Suprapubic skin (tissue), 4 donors: ENCODE measurements at regions not wholly inside any gene's neighbourhood (a gene's known extent, or its start where the extent isn't known, plus 50 kb on each side); places are given as distances from the start of the nearest gene placed in this dataset.

Experiments
- DNase-seq, 2 donors: peaks; one replicate each; pipeline ENCODE4 v3.0.0-alpha.2; 2019; ENCODE audit warnings: low spot score in 2 of 2
- H3K27ac ChIP-seq: fragments of 200-600 bp; sonication (generic); one replicate; pipeline ENCODE4 v1.5.1; 2019
- H3K27me3 ChIP-seq: fragments of 200-600 bp; sonication (generic); one replicate; pipeline ENCODE4 v1.5.1; 2019
- H3K36me3 ChIP-seq: fragments of 200-600 bp; sonication (generic); one replicate; pipeline ENCODE4 v1.5.1; 2019
- H3K4me1 ChIP-seq: fragments of 200-600 bp; sonication (generic); one replicate; pipeline ENCODE4 v1.5.1; 2019
- H3K4me3 ChIP-seq: fragments of 200-600 bp; sonication (generic); one replicate; pipeline ENCODE4 v1.5.1; 2019; ENCODE audit warnings: mild to moderate bottlenecking
- H3K9me3 ChIP-seq: fragments of 200-600 bp; sonication (generic); one replicate; pipeline ENCODE4 v1.5.1; 2019
- EP300 ChIP-seq: sonication (generic); formaldehyde crosslinking; IDR thresholded peaks from one replicate; pipeline ENCODE4 v1.6.1; 2017; ENCODE audit warnings: antibody characterized with exemption
- POLR2A ChIP-seq, 2 donors: fragments of 450-650 bp; IDR thresholded peaks; one replicate each; pipeline ENCODE4 v1.6.1; 2017; ENCODE audit warnings: antibody characterized with exemption in 2 of 2, mild to moderate bottlenecking in 2 of 2, moderate library complexity in 2 of 2
- POLR2AphosphoS5 ChIP-seq, 3 donors: sonication (generic); formaldehyde crosslinking; IDR thresholded peaks; one replicate each; pipeline ENCODE4 v1.6.1; 2017; ENCODE audit warnings: antibody characterized with exemption in 3 of 3
- WGBS: methylation state at CpG from one replicate; pipeline ENCODE4 v1.1.5; 2018; 5-methylcytosine and 5-hydroxymethylcytosine counted together
- TF ChIP-seq, protein P1 (sequence below), 2 donors: fragments of 200-600 bp in 1 of 2; fragments of 450-650 bp in 1 of 2; sonication (generic) in 1 of 2; IDR thresholded peaks; one replicate each; pipeline ENCODE4 v1.5.1; 2016 to 2019; ENCODE audit warnings: antibody characterized with exemption in 2 of 2, mild to moderate bottlenecking in 1 of 2, moderate library complexity in 1 of 2

GRCh38 chr2:8395718-8396117 lies 286.1 kb upstream of the ID2 start:
- H3K36me3 ChIP-seq, result no peaks in the 10 kb centered on the region
- DNase-seq, result no peak
- no peak overlapping the region for H3K4me3 ChIP-seq
- H3K9me3 ChIP-seq, result no peaks in the 10 kb centered on the region
- H3K27me3 ChIP-seq, result no peaks in the 10 kb centered on the region
- H3K4me1 ChIP-seq, result no peaks in the 10 kb centered on the region
- H3K27ac ChIP-seq, result no peak overlapping the region
- 92% methylated on average over 1 of the region's 1 CpG for whole genome bisulfite sequencing
- TF ChIP-seq EP300, result no peak
- TF ChIP-seq POLR2A (IDR thresholded peaks at IDR 0.05), result no peak
- TF ChIP-seq, protein P1, sequence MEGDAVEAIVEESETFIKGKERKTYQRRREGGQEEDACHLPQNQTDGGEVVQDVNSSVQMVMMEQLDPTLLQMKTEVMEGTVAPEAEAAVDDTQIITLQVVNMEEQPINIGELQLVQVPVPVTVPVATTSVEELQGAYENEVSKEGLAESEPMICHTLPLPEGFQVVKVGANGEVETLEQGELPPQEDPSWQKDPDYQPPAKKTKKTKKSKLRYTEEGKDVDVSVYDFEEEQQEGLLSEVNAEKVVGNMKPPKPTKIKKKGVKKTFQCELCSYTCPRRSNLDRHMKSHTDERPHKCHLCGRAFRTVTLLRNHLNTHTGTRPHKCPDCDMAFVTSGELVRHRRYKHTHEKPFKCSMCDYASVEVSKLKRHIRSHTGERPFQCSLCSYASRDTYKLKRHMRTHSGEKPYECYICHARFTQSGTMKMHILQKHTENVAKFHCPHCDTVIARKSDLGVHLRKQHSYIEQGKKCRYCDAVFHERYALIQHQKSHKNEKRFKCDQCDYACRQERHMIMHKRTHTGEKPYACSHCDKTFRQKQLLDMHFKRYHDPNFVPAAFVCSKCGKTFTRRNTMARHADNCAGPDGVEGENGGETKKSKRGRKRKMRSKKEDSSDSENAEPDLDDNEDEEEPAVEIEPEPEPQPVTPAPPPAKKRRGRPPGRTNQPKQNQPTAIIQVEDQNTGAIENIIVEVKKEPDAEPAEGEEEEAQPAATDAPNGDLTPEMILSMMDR (IDR thresholded peaks at IDR 0.05), result no peak
- TF ChIP-seq POLR2AphosphoS5 (IDR thresholded peaks at IDR 0.05), result no peak

- Histone ChIP-seq H3K27me3 (no peaks in the 10 kb centered on the region), H3K4me1 (no peaks in the 10 kb centered on the region), H3K36me3 (no peaks in the 10 kb centered on the region), H3K9me3 (no peaks in the 10 kb centered on the region), H3K4me3 (no peak overlapping the region), H3K27ac (no peak overlapping the region)
- TF ChIP-seq EP300, result no peak
- no peak for TF ChIP-seq POLR2AphosphoS5 (IDR thresholded peaks at IDR 0.05)
- TF ChIP-seq, protein P1 (IDR thresholded peaks at IDR 0.05), result no peak
- TF ChIP-seq POLR2A (IDR thresholded peaks at IDR 0.05), result no peak
- DNase-seq, result no peak
- 71% methylated on average over 13 of the region's 13 CpGs for WGBS
Observed at GRCh38 chr2:8398040-8398668, 283.7 kb upstream of the ID2 start.

DNA sequence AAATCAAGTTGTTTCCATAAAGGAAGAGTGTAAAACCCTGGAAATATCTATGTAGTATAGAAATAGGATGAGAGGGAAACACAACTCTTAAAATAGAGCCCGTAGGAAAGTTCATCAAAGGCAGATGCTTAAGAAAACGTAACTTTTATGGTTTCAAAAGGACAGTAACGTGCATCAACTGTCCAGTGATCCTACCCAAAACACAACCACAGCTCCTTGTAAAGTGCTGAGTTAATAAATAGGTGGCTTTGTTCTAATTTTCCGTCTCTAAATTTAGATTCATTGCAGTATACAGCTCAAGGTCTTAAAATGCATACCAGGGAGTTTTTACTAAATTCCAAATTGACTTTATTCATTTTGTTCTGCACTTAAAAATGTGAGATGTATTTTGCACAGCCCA lies 282.1 kb upstream of the ID2 start:
- TF ChIP-seq, protein P1 (IDR thresholded peaks at IDR 0.05), result no peak
- TF ChIP-seq POLR2A (IDR thresholded peaks at IDR 0.05) (no peak), POLR2AphosphoS5 (IDR thresholded peaks at IDR 0.05) (no peak), EP300 (no peak)
- no peaks in the 10 kb centered on the region for H3K27me3 ChIP-seq
- no peaks in the 10 kb centered on the region for H3K9me3 ChIP-seq
- H3K27ac ChIP-seq, result no peak overlapping the region
- no peaks in the 10 kb centered on the region for H3K36me3 ChIP-seq
- 85% methylated on average over 4 of the region's 4 CpGs for WGBS
- H3K4me3 ChIP-seq, result no peak overlapping the region
- H3K4me1 ChIP-seq, result no peaks in the 10 kb centered on the region
- DNase-seq, result no peak

- WGBS, result 79% methylated on average over 10 of the region's 10 CpGs
- Histone ChIP-seq H3K4me1 (no peaks in the 10 kb centered on the region), H3K27me3 (no peaks in the 10 kb centered on the region), H3K4me3 (no peak overlapping the region), H3K36me3 (no peaks in the 10 kb centered on the region), H3K9me3 (no peaks in the 10 kb centered on the region), H3K27ac (no peak overlapping the region)
- no peak for DNase-seq
- TF ChIP-seq EP300 (no peak), POLR2AphosphoS5 (IDR thresholded peaks at IDR 0.05) (no peak), POLR2A (IDR thresholded peaks at IDR 0.05) (no peak)
- TF ChIP-seq, protein P1 (IDR thresholded peaks at IDR 0.05), result no peak
Observed at GRCh38 chr2:8400196-8400595, 281.7 kb upstream of the ID2 start.

DNA sequence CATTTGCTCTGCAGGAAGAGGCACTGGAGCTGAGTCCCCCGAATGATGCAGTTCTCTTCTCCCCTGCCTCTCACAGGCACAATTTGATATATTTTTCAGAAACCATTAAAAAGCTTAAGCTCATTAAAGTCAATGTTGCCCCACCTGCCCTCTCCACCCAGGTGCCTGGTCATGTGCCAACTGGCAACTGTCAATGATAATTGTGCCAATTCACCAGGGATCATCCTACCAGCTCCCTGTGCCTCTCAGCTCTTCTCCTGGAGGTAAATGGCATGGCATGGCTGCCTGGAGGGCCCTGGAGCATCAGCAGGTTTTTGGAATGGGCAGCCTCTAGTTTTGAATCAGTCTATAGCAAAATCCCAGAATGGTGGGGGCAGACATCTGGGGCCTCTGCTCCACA lies 279.6 kb upstream of the ID2 start:
- WGBS, result no CpG with 5 or more reads among the region's 1 CpG

More for the DNA sequence above, 279.6 kb upstream of the ID2 start:
- Histone ChIP-seq H3K27ac (no peak overlapping the region), H3K4me3 (no peak overlapping the region), H3K36me3 (no peaks in the 10 kb centered on the region), H3K4me1 (no peaks in the 10 kb centered on the region), H3K27me3 (no peaks in the 10 kb centered on the region), H3K9me3 (no peaks in the 10 kb centered on the region)
- TF ChIP-seq, protein P1 (IDR thresholded peaks at IDR 0.05), result no peak
- TF ChIP-seq EP300 (no peak), POLR2AphosphoS5 (IDR thresholded peaks at IDR 0.05) (no peak), POLR2A (IDR thresholded peaks at IDR 0.05) (no peak)
- no peak for DNase-seq
